Retinal pigment epithelial cell (primary cell): ENCODE measurements at regions not wholly inside any gene's neighbourhood (a gene's known extent, or its start where the extent isn't known, plus 50 kb on each side); places are given as distances from the start of the nearest gene placed in this dataset.

Experiments
- DNase-seq: peaks from one replicate; pipeline ENCODE4 v3.0.0-alpha.2; 2010; ENCODE audit warnings: low read depth
- H3K4me3 ChIP-seq: 2 replicates; pipeline ENCODE4 v1.5.1; 2011; ENCODE audit warnings: mild to moderate bottlenecking, low read length, control low read depth, moderate library complexity
- TF ChIP-seq, protein P1 (sequence below): conservative IDR thresholded peaks from 2 replicates; pipeline ENCODE4 v1.5.1; 2011; ENCODE audit warnings: low read depth, low read length, control low read depth, inconsistent platforms

DNA sequence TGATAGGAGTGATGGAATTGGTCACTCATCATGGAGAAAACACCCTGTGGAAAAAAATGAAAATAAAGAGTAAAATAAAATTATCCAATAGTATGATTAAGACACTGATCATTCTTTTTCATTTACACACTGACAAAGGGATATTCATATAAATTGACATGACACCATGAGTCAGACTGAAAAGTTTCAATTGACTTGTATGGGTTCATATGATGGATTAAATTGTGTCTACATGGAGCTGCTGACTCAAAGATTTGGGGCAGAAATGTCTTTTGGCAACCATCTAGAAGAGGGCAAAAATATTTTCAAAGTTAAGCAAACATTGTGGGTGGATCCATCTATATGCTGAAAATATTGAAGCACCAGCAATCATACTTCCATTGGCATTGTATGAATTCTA is 153.4 kb upstream of the PPP3CA start:
- DNase-seq = no peak
- TF ChIP-seq, protein P1, sequence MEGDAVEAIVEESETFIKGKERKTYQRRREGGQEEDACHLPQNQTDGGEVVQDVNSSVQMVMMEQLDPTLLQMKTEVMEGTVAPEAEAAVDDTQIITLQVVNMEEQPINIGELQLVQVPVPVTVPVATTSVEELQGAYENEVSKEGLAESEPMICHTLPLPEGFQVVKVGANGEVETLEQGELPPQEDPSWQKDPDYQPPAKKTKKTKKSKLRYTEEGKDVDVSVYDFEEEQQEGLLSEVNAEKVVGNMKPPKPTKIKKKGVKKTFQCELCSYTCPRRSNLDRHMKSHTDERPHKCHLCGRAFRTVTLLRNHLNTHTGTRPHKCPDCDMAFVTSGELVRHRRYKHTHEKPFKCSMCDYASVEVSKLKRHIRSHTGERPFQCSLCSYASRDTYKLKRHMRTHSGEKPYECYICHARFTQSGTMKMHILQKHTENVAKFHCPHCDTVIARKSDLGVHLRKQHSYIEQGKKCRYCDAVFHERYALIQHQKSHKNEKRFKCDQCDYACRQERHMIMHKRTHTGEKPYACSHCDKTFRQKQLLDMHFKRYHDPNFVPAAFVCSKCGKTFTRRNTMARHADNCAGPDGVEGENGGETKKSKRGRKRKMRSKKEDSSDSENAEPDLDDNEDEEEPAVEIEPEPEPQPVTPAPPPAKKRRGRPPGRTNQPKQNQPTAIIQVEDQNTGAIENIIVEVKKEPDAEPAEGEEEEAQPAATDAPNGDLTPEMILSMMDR = no peak
- no peak overlapping the region for H3K4me3 ChIP-seq

DNA sequence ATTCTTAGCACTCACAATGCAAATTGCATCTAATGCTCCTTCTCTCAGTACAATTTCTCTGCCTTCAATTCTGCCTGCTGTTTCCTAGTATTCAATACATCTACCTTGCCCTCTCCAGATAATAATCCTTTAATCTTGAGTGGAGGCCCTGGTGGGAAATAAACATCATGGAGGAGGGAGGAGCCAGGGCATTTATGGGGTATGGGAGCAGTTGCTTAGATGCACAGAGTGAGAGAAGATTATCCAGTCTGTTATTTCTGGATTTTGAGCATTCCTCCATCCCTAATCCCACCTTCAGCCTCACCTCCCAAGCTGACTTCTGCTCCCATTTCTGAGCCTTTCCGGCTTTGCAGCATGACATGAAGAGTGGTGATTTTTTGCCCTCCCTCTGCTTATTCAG is 127.9 kb upstream of the PPP3CA start:
- H3K4me3 ChIP-seq = no peak overlapping the region
- TF ChIP-seq, protein P1 = no peak
- peak; percentile 11 for DNase-seq

GRCh38 chr4:101471201-101471600 is 123.9 kb upstream of the PPP3CA start:
- TF ChIP-seq, protein P1 = no peak
- no peak for DNase-seq
- no peak overlapping the region for H3K4me3 ChIP-seq

- no peak overlapping the region for H3K4me3 ChIP-seq
- TF ChIP-seq, protein P1 = no peak
- DNase-seq = no peak
These were observed 117.3 kb upstream of the PPP3CA start for GRCh38 chr4:101464596-101464995.

GRCh38 chr4:101458914-101459313 is 111.6 kb upstream of the PPP3CA start:
- H3K4me3 ChIP-seq = no peak overlapping the region
- no peak for DNase-seq
- TF ChIP-seq, protein P1 = no peak

DNA sequence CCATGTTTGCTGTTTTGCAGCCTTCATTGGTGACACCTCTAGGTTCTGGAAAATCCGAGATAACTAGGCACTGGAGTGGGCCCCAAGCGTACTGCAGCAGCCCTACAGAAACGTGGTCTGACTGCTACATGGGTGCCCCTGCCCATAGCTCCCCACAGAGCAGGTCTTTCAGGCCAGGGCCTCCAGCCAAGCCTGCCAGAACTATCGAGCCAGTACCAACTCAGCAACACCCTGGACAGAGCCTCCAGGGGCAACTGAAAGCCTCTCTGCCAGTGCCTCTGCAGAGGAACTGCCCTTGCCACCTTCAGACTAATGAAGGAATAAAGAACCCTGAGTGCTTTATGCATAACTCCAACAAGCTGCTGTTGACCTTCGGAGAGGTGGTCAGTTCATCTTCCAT is 111.1 kb upstream of the PPP3CA start:
- no peak for DNase-seq
- TF ChIP-seq, protein P1 = no peak
- H3K4me3 ChIP-seq = no peak overlapping the region

- DNase-seq = no peak
- TF ChIP-seq, protein P1 = no peak
- no peak overlapping the region for H3K4me3 ChIP-seq
These were observed 103.8 kb upstream of the PPP3CA start for GRCh38 chr4:101451086-101451485.
